GM19468 (cell line): ENCODE measurements at regions not wholly inside any gene's neighbourhood (a gene's known extent, or its start where the extent isn't known, plus 50 kb on each side); places are given as distances from the start of the nearest gene placed in this dataset.

Experiments
- ATAC-seq: cut with Tn5 transposase; IDR thresholded peaks from one replicate; pipeline ENCODE4 v1.9.1; 2021; ENCODE audit warnings: mild to moderate bottlenecking, moderate library complexity, moderate number of reproducible peaks; ENCODE audit not compliant: unreplicated experiment; ENCODE audit errors: extremely low read depth

GRCh38 chr3:147575391-147575790 lies 166.2 kb downstream of the ZIC1 start:
- no peak for ATAC-seq

GRCh38 chr3:147582642-147583041 lies 173.5 kb downstream of the ZIC1 start:
- no peak for ATAC-seq

GRCh38 chr3:147589016-147589415 lies 179.9 kb downstream of the ZIC1 start:
- ATAC-seq: no peak

- ATAC-seq: no peak
Observed at GRCh38 chr3:147604136-147604535, 195.0 kb downstream of the ZIC1 start.

GRCh38 chr3:147613725-147614124 lies 204.6 kb downstream of the ZIC1 start:
- no peak for ATAC-seq

- no peak for ATAC-seq
Observed at GRCh38 chr3:147614210-147614609, 205.0 kb downstream of the ZIC1 start.

- ATAC-seq: no peak
Observed at GRCh38 chr3:147615035-147615434, 205.9 kb downstream of the ZIC1 start.

- no peak for ATAC-seq
Observed at GRCh38 chr3:147616998-147617619, 207.9 kb downstream of the ZIC1 start.

- no peak for ATAC-seq
Observed at GRCh38 chr3:147618691-147619090, 209.5 kb downstream of the ZIC1 start.

GRCh38 chr3:147619921-147620560 lies 210.9 kb downstream of the ZIC1 start:
- no peak for ATAC-seq

- ATAC-seq: no peak
Observed at GRCh38 chr3:147620906-147621305, 211.7 kb downstream of the ZIC1 start.

- no peak for ATAC-seq
Observed at GRCh38 chr3:147630921-147631415, 221.8 kb downstream of the ZIC1 start.

GRCh38 chr3:147640781-147641180 lies 231.6 kb downstream of the ZIC1 start:
- no peak for ATAC-seq

GRCh38 chr3:147645761-147646160 lies 236.6 kb downstream of the ZIC1 start:
- no peak for ATAC-seq

- no peak for ATAC-seq
Observed at GRCh38 chr3:147649475-147649874, 240.3 kb downstream of the ZIC1 start.

GRCh38 chr3:147651107-147651778 lies 242.1 kb downstream of the ZIC1 start:
- ATAC-seq: no peak

GRCh38 chr3:147652651-147653366 lies 243.6 kb downstream of the ZIC1 start:
- ATAC-seq: no peak

- no peak for ATAC-seq
Observed at GRCh38 chr3:147653367-147653923, 244.3 kb downstream of the ZIC1 start.

GRCh38 chr3:147654827-147655226 lies 245.7 kb downstream of the ZIC1 start:
- ATAC-seq: no peak

- no peak for ATAC-seq
Observed at GRCh38 chr3:147655236-147655635, 246.1 kb downstream of the ZIC1 start.
